Posterior cingulate gyrus (tissue), 11 donors: ENCODE measurements at regions not wholly inside any gene's neighbourhood (a gene's known extent, or its start where the extent isn't known, plus 50 kb on each side); places are given as distances from the start of the nearest gene placed in this dataset.
A peak's percentile ranks its signal among the peaks of the same experiment; 100 is the strongest.
"Not testable (repeated sequence)": the region's sequence is repeated elsewhere in the genome, so short reads cannot be mapped to it uniquely, and the experiment has no call there.

Experiments used
- DNase-seq, 10 donors: peaks; one replicate each; pipeline versions ENCODE4 v3.0.0 to v3.0.0-alpha.2; 2020 to 2021; ENCODE audit warnings: mixed read lengths in 3 of 10
- intact Hi-C: fragments of 100-400 bp; cut with DNase I; formaldehyde crosslinking; loops from one replicate; pipeline ENCODE4 v1.15.1; 2023

DNA sequence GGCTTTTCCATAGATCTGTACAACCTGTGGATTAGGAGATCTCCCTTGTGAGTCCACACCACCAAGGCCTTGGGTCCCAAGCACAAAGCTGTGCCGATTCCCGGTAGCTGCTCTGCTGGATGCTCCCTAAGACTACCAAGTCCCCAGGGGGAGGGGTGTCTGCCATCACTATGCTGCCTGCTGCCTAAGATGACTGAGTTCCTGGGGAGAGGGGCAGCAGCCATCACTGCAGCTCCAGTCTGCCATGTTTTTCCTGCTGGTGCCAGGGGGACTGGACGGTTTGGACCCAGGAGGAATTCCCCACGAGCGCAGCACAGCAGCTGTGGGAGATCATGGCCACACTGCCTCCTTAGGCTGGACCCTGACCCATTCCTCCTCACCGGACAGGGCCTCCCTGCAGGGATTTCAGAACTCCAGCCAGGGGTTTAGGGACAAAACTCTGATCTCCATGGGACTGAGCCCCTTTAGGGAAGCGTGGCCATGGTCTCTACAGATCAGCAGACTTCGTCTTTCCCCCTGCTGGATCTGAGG lies 1049.8 kb downstream of the SORCS1 start:
- intact Hi-C loops: no loop called here
- DNase-seq: peak in 2 of 10 donors; percentile 55 to 61

DNA sequence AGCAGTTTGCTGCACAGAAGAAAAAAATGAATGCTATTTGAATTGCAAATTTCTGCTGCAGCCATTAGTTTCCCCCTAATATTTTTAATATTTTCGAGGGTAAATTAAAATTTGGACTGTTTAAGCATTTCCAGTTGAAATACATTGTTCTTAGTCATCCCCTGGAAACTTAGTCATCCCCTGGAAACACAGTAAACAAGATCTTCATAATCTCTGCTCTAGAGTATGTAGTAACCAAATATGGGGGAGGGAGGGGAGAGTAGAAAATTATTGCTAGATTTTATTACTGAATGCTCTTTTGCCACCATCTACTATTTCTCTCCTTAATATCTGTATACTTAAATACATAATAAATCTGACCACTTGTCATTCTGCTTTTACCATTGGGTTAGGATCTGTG lies 1053.3 kb downstream of the SORCS1 start:
- DNase-seq: no peak

DNA sequence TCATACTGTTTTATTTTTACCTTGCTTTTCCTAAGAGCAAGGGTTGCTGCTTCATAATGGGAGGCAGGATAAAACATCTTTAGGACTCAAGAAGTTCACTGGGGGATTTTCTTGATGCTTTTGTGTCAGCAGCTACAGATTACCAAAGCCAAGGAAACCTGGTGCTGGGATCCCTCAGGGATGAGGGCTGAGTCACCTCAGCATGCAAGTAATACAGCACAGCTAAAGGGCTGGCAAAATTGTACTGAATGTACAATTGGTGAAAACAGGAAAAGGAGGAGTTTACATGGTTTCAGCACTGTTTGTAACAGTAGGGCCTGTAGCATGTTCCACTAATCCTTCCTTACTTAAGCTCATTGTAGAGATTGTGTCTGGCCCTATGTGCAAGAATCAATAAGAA lies 1056.8 kb downstream of the SORCS1 start:
- DNase-seq: no peak
- intact Hi-C loops: no loop called here

More for the DNA sequence above, 1053.3 kb downstream of the SORCS1 start:
- intact Hi-C loops: no loop called here

DNA sequence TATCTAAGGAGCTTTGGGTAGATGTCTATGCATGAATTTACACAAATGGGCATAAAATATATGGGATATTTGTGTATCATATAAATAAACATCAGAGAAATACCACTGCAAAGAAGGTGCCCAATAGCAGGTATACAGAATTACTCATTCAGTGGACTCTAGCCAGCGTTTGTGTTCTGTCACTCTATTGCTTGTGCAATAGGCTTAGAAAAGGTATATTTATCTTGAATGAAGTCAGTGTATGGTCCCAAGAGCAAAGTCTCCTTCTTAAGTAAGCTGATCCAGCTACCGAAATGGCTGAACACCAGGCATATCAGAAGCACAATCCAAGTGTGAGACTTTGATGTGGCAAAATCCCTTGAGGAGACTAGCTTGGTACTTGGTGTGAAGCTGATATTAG lies 1058.4 kb downstream of the SORCS1 start:
- intact Hi-C loops: no loop called here

DNA sequence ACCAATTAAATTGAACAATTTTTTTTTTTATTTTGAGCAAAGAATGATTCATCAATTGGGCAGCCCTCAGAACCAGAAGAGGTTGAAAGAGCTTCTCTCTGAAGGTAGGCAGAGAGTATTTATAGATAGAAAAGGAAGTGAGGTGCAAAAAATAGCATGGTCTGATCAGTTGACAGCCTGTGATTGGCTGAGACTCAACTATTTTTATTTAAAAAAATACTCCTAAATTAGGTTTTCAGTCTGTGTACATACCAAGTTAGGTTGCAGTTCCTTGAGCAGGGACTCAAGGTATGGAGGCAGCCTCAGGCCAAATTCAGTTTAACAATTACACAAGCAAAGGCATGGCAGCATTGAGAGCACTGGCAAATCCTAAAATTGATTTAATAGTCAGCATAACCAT lies 1074.7 kb downstream of the SORCS1 start:
- DNase-seq: no peak
- intact Hi-C loops: no loop called here

More for the DNA sequence above, 1058.4 kb downstream of the SORCS1 start:
- no peak for DNase-seq

DNA sequence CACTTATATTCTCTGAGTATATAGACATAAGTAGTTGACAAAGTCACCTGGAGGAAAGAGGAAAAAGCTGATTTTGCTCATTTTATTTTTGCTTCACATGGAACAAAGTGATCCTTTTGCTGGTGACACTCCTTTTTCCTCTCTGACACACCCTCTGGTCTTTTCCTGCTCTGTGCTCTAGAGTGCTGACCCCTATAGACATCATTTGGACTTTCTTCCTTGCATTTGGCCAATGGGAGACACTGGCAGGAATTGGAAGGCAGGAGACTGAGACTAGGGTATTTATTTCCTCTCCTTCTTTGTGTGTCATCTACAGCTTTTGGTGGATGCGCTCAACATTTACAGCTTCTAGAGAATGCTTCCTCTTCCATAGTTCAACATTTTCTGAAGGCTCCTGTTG lies 1078.1 kb downstream of the SORCS1 start:
- no peak for DNase-seq
- intact Hi-C loops: no loop called here

DNA sequence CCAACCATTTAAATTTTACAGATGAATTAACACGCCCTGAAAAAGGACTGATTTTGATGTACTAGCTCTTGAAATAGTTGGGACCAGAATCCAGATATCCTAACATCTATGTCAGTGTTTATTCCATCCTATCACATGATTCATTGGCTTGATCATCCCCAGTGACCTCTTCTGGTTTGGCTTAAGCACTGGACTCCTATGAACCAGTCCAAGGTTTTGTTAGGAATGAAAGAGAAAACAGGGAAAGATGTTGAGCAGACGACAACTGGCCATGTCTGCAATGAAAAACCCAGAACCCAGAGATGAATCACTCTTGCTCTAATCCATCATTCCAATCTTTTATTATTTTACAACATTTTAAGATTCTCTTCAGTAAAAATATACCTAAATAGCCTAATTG lies 1080.9 kb downstream of the SORCS1 start:
- intact Hi-C loops: no loop called here
- no peak for DNase-seq

DNA sequence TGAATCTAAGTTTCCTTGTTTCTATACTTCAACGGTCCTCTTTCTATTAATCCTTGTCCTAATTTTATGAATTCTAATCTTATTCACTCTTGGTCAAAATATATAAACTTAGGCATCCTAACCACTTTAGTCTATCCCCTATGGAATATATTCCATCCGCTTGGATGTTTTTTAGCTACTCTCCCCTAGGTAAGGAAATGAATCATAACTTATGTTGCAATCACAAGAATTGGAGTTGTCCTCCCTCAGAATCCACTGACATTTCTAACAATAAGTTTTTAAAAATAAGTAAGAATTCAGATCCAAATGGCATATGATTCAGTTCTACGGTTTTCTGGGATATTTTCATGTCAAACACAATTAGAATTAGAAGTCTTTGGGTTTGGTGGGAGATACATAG lies 1081.6 kb downstream of the SORCS1 start:
- intact Hi-C loops: no loop called here
- DNase-seq: no peak

DNA sequence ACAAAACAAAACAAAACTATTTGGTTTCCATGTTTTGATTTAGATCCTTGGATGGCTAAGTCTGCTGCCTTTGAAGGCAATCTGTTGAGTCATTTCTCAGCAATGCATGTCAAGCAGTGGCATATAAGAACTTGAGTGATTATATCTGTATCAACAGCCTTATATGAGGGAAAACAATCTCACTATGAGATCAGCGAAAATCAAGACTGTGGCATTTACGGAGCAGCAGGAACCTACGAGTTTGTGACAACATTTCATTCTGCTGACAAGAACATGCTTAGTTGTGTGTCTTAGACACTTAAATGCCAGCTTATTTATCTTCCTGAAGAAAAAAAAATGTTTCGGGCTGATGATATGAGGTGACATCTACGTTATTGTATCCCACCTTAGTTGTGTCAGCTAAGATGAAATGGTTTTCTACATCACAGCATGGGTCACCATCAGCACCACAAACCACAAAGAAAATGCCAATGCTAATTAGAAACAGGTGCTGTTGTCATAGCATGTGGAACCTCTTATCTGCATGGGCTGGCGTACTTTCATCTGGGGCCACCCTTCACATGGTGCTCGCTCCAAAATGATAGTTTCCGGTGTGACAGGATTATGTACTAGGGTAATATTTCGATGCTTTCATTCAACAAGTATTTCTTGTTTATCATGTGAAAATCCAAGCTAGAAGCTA lies 1085.5 kb downstream of the SORCS1 start:
- intact Hi-C loops: no loop called here
- no peak for DNase-seq

DNA sequence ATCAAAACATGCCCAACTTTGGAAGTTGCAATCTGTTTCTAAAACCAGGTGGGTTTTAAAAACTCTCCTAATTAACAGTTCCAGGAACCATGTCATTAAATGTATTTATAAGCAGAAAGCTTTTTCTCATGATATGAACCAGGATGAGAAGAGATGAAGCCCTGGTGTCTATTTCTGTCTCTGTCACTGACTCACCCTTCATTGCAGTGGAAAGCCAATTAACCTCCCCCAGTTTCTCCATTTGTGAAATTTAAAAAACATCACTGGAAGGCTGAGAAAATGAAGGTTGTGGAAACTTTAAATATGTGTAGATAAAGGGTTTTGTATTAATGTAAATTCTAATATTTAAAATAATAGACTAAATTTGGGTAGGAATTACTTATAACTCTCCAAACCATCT lies 1088.0 kb downstream of the SORCS1 start:
- intact Hi-C loops: no loop called here
- no peak for DNase-seq

DNA sequence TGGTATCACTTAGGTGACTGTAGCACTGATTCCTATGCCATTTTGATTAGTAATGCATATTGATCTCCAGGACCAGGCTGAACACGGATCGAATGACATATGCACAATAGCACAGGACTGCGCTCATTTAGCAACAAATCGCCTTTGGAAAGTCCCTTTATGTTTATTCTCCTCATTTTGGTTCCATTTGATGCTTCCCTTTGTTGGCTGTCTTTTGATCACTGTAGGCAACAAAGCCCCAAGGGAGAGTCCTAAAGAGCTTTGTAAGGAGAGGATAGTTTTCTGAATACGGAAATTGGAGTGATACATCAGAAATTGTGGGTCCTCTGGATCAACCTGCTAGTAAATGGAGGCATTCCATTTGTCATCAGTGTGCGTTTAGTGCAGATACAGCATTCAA lies 1111.4 kb downstream of the SORCS1 start:
- intact Hi-C loops: no loop called here
- DNase-seq: no peak

DNA sequence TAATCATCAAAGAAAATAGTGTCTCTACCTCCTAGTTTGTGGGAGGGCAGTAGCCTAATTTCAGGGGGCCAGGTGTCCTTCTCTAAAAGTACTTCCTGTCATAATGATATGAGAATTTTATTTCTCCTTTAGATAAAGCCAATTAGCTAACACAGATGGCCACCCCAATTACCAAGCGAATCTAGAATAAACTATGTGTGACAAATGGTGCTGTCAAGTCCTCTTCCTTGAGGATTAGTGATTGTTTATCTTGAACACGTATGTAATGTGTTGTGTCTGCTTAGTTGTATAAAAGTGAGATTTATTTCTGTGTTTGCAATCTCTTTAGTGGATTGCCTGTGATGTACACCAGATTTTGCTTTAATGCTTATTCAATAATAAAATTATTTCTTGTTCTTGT lies 1120.0 kb downstream of the SORCS1 start:
- DNase-seq: no peak
- intact Hi-C loops: no loop called here

DNA sequence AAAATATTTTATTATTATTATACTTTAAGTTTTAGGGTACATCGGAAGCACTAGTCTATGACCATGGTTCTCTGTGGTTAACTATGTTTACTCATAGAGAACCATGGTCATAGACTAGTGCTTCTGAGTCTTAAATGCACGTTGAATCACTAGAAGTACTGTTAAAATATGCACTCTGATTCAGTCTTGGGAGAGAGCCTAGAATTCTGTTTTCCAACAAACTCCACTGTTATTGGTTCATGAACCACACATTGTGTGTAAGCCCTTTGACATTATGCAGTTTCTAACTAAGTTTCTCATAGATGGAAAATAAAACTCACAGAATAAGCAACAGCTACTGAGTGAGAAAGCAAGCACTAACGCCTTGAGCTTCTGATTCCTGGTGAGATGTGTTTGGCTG lies 1120.6 kb downstream of the SORCS1 start:
- intact Hi-C loops: no loop called here
- DNase-seq: no peak

DNA sequence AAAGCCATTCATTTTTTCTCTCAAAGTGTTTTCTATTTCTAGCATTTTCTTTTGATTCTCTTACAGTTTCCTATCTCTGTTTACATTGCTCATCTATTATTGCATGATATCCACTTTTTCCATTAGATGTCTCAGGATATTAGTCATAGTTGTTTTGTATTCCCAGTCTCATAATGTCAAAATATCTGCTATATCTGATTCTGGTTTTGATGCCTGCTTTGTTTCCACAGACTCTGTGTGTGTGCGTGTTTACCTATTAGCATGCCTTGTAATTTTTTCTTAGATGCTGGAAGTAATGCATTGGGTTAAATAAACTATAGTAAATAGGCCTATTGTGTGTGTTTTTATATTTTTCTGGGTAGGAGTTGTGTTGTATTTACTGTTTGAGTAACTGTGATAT lies 1126.3 kb downstream of the SORCS1 start:
- DNase-seq: no peak

DNA sequence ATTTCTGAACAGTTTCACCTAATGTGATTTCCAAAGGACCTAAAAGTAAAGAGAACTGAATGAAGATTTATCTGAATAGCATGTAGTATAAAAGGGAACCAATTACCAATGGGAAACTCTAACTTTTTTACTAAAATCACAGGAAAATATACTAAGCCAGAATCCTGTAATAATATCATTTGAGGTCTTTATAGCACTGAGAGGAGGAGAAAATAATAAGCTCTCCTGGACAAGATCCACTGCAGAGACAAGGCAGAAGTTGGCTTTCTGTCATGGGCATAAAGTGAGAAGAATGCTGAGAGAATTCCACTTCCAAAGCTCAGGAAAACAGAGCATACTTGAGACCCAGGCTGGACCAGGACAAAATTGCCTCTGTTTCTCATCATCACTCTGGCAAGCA lies 1131.4 kb downstream of the SORCS1 start:
- intact Hi-C loops: no loop called here
- DNase-seq: no peak

More for the DNA sequence above, 1126.3 kb downstream of the SORCS1 start:
- intact Hi-C loops: no loop called here

DNA sequence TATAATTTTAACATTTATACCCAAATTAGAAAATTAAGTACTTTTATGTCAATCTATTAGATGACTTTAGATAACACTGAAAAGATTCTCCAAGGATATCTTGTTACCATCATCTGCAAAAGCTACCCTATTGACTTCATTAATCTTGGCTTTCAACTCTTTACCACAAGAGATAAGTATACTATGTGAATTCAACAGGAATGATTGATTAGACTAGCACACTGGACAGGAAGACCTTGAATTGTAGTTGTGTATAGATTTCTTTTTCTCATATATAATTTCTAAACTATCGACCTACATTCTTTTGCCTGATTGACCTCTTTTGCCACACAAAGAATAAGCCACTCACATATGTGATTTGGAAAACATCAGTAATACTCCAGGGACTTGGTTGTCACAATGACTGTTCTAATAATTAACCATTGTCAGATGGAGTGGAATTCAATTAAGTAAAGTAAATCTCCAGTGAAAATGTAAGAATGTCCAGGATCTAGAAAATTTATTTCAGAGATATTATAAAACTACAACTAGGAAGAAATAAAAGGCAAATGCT lies 1132.0 kb downstream of the SORCS1 start:
- DNase-seq: no peak
- intact Hi-C loops: no loop called here

DNA sequence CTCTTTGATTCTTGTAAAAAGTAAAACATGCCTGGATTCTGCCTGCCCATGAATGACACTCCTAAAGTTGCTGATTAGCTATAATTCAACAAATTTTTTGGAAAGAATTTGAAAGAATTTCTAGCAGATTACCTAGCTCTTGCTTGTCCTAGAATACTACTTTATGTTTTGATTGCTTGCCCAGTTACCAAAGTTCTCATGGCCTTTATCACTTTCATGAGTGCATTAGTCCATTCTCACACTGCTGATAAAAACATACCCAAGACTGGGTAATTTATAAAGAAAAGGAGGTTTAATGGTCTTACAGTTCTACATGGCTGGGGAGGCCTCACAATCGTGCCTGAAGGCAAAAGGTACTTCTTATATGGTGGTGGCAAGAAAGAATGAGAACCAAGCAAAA lies 1137.3 kb downstream of the SORCS1 start:
- intact Hi-C loops: no loop called here

DNA sequence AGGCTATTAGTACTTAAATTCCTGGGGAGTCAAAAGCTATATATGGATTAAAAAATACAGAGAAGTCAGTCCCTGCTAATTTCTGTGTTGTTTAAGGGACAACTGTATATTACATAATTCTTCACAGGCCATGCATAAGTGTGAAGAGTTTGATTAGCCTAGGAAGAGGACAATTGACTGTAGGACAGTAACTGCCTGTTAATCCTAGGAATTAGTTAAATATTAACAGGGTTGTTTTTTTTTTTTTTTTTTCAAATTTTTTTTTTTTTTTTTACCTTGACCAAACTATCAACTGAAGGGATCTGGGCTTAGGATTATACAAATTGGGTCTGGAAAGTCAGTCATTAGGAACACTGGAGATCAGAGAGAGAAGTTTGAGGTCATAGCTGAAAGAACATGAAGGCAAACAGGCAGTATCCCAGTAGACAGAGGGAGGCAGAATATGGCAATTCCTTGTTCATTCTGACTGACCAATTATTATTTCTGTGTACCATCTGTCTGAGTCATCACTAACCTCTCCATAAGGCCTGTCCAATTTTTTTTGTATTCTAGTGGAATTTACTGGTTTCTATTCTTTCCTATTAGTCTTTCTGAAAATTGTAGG lies 1139.2 kb downstream of the SORCS1 start:
- intact Hi-C loops: no loop called here
- DNase-seq: no peak

More for the DNA sequence above, 1137.3 kb downstream of the SORCS1 start:
- no peak for DNase-seq

DNA sequence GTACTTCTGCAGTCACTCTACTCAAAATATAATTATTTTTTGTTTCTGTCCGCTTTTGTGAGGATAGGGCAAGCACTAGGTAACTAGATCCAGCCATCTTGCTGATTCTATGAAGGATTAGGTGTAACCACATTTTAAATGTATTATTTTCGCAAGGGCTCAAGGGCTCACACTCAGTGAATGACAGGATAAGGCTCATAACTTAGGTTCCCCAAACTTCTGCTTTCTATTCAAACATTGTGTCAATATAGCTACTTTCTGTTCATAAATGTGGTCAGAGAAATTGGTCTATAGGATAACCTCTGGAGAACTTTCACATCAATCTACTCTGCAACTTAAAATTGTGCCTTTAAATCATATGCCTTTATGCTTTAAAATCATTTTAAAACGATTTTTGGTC lies 1141.2 kb downstream of the SORCS1 start:
- DNase-seq: no peak
- intact Hi-C loops: no loop called here

DNA sequence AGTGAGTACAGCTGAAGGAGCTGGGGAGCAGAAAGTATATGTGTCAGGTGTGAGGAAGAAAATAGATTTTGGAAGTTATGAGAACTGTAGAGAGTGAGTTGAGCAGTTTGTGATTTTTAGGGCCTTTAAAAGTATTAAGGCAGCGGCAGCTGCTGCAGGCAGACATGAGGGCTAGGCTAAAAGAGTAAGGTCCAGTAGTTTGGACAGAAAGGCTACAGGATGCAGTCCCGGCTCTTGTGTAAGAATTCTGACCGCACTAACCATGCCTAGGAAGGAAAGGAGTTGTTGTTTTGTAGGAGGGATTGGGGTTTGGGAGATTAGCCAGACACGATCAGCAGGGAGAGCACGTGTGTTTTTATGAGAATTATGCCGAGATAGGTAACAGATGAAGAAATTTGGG lies 1144.9 kb downstream of the SORCS1 start:
- DNase-seq, intact Hi-C loops: not testable (repeated sequence)

DNA sequence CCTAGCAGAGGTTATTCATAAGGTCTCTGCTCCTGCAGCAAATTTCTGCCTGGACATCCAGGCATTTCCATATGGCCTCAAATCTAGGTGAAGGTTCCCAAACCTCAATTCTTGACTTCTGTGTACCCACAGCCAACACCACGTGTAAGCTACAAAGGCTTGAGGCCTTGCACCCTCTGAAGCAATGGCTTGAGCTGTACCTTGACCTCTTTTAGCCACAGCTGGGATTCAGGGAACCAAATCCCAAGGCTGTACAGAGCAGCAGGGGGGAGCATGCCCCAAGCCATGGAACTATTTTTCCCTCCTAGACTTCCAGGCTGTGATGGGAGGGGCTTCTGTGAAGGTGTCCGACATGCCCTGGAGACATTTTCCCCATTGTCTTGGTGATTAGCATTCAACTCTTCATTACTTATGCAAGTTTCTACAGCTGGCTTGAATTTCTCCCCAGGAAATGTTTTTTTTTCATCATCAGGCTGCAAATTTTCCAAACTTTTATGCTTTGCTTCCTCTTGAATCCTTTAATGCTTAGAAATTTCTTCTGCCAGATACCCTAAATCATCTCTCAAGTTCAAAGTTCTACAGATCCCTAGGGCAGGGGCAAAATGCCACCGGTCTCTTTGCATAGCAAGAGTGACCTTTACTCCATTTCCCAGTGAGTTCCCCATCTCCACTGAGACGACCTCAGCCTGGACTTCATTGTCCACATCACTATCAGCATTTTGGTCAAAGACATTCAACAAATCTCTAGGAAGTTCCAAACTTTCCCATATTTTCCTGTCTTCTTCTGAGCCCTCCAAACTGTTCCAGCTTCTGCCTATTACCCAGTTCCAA lies 1148.9 kb downstream of the SORCS1 start:
- intact Hi-C loops, DNase-seq: not testable (repeated sequence)
